OCI-LY3 (cell line): ENCODE measurements at regions not wholly inside any gene's neighbourhood (a gene's known extent, or its start where the extent isn't known, plus 50 kb on each side); places are given as distances from the start of the nearest gene placed in this dataset.

Experiments used
- H2AFZ ChIP-seq: fragments of 200-600, 300-600 bp; shearing (Covaris generic); 2 replicates; pipeline ENCODE4 v1.6.0; 2014; ENCODE audit warnings: antibody characterized with exemption, low read depth, low read length
- H3K27ac ChIP-seq: fragments of 200-600, 300-600 bp; sonication (generic); 2 replicates; pipeline ENCODE4 v1.5.1; 2014; ENCODE audit warnings: mild to moderate bottlenecking, low read length, moderate library complexity, mixed read lengths
- H3K27me3 ChIP-seq: fragments of 200-600, 300-600 bp; sonication (generic); 2 replicates; pipeline ENCODE4 v1.6.1; 2014; ENCODE audit warnings: low read depth, low read length, mixed read lengths
- H3K36me3 ChIP-seq: fragments of 200-600, 300-600 bp; sonication (generic); replicated peaks from 2 replicates; pipeline ENCODE3; 2014; ENCODE audit warnings: low read depth, low read length, mixed read lengths
- H3K4me1 ChIP-seq: fragments of 300-600, 200-600 bp; sonication (generic); 2 replicates; pipeline ENCODE4 v1.6.1; 2014; ENCODE audit warnings: low read length, mixed read lengths
- H3K4me2 ChIP-seq: fragments of 200-600, 300-600 bp; sonication (generic); 2 replicates; pipeline ENCODE4 v1.6.1; 2014; ENCODE audit warnings: low read length, mixed read lengths
- H3K4me3 ChIP-seq: fragments of 300-600, 200-600 bp; sonication (generic); 2 replicates; pipeline ENCODE4 v1.5.1; 2014; ENCODE audit warnings: antibody characterized with exemption, mild to moderate bottlenecking, low read length, moderate library complexity
- H3K79me2 ChIP-seq: fragments of 300-600, 200-600 bp; shearing (Covaris generic); 2 replicates; pipeline ENCODE4 v1.6.1; 2014; ENCODE audit warnings: mild to moderate bottlenecking, low read length, mixed read lengths
- H3K9ac ChIP-seq: fragments of 300-600, 200-600 bp; shearing (Covaris generic); 2 replicates; pipeline ENCODE4 v1.6.0; 2014; ENCODE audit warnings: mild to moderate bottlenecking, low read length, moderate library complexity
- H3K9me3 ChIP-seq: fragments of 200-600, 300-600 bp; shearing (Covaris generic); 2 replicates; pipeline ENCODE4 v1.6.1; 2014; ENCODE audit warnings: low read length, mixed read lengths; ENCODE audit not compliant: insufficient read depth
- H4K20me1 ChIP-seq: fragments of 200-600, 300-600 bp; sonication (generic); 2 replicates; pipeline ENCODE4 v1.6.1; 2016; ENCODE audit warnings: low read length, mixed read lengths; ENCODE audit not compliant: insufficient read depth
- EZH2phosphoT487 ChIP-seq: fragments of 200-600 bp; shearing (Covaris generic); IDR thresholded peaks from 2 replicates; pipeline ENCODE4 v1.6.1; 2018; ENCODE audit warnings: antibody characterized with exemption, mixed run types, low read depth
- TF ChIP-seq, protein P1 (sequence below): fragments of 200-600, 300-600 bp; sonication (generic); IDR thresholded peaks from 2 replicates; pipeline ENCODE4 v1.5.1; 2014; ENCODE audit warnings: antibody characterized with exemption, low read length, low read depth

GRCh38 chr2:240303896-240304745, 131.3 kb upstream of the GPC1 start:
- no peak overlapping the region for H3K9ac ChIP-seq
- no peak overlapping the region for H3K4me2 ChIP-seq
- H3K9me3 ChIP-seq, result no peaks in the 10 kb centered on the region
- H3K27ac ChIP-seq, result no peak overlapping the region
- no peaks in the 10 kb centered on the region for H3K79me2 ChIP-seq
- H3K4me3 ChIP-seq, result no peak overlapping the region
- H4K20me1 ChIP-seq, result no peaks in the 10 kb centered on the region
- no peak overlapping the region for H2AFZ ChIP-seq
- H3K36me3 ChIP-seq, result no peaks in the 10 kb centered on the region
- TF ChIP-seq, protein P1, sequence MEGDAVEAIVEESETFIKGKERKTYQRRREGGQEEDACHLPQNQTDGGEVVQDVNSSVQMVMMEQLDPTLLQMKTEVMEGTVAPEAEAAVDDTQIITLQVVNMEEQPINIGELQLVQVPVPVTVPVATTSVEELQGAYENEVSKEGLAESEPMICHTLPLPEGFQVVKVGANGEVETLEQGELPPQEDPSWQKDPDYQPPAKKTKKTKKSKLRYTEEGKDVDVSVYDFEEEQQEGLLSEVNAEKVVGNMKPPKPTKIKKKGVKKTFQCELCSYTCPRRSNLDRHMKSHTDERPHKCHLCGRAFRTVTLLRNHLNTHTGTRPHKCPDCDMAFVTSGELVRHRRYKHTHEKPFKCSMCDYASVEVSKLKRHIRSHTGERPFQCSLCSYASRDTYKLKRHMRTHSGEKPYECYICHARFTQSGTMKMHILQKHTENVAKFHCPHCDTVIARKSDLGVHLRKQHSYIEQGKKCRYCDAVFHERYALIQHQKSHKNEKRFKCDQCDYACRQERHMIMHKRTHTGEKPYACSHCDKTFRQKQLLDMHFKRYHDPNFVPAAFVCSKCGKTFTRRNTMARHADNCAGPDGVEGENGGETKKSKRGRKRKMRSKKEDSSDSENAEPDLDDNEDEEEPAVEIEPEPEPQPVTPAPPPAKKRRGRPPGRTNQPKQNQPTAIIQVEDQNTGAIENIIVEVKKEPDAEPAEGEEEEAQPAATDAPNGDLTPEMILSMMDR, result no peak
- TF ChIP-seq EZH2phosphoT487, result no peak
- H3K4me1 ChIP-seq, result no peaks in the 10 kb centered on the region
- H3K27me3 ChIP-seq, result no peaks in the 10 kb centered on the region

DNA sequence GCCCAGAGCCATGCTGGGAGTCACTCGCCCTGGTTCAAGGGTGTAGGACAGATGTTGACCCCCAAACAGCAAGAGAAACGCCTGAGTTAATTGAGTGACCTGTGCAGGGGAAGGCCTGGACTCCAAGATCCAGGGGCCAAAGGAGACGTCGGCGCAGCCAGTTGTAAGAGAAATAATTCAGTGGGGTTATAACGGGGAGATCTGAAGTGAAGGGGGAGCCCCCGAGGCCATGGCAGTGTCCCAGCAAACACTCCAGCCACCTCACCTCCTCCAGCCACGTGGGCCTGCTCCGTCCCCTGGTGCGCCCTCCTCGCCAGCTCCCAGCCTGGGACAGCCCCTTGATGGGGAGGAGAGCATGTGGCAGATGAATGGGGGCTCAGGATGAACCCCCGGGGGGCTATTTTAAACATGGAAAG, 130.7 kb upstream of the GPC1 start:
- Histone ChIP-seq H3K4me2 (no peak overlapping the region), H3K79me2 (no peaks in the 10 kb centered on the region), H3K36me3 (no peaks in the 10 kb centered on the region), H3K4me3 (no peak overlapping the region), H3K27me3 (no peaks in the 10 kb centered on the region), H3K9me3 (no peaks in the 10 kb centered on the region), H2AFZ (no peak overlapping the region), H4K20me1 (no peaks in the 10 kb centered on the region), H3K27ac (no peak overlapping the region), H3K9ac (no peak overlapping the region), H3K4me1 (no peaks in the 10 kb centered on the region)
- TF ChIP-seq EZH2phosphoT487, result no peak
- TF ChIP-seq, protein P1, result no peak

- H3K4me1 ChIP-seq, result no peaks in the 10 kb centered on the region
- H3K4me2 ChIP-seq, result no peak overlapping the region
- no peak for TF ChIP-seq EZH2phosphoT487
These were observed 130.0 kb upstream of the GPC1 start for GRCh38 chr2:240305369-240305962.

DNA sequence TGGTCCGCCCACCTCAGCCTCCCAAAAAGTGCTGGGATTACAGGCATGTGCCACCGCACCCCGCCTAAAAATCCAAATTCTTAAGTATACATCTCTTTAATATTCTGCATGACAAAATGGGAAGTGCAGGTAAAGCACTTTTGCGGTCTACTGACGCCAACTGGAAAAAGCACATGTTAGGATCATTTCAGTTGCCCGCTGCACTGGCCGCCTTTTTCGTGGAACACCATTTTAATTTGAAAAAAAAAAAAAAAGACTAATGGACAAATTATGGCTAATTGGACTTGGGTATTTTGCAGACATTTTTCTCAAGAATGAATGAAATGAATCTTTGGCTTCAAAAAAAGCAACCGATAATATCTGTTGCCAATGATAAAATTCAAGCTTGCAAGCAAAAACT, 129.3 kb upstream of the GPC1 start:
- no peak overlapping the region for H3K9ac ChIP-seq
- no peaks in the 10 kb centered on the region for H3K9me3 ChIP-seq
- no peaks in the 10 kb centered on the region for H4K20me1 ChIP-seq
- TF ChIP-seq EZH2phosphoT487, result no peak
- TF ChIP-seq, protein P1, result no peak
- no peaks in the 10 kb centered on the region for H3K36me3 ChIP-seq
- H3K4me3 ChIP-seq, result no peak overlapping the region
- no peak overlapping the region for H3K27ac ChIP-seq
- H2AFZ ChIP-seq, result no peak overlapping the region
- H3K27me3 ChIP-seq, result no peaks in the 10 kb centered on the region
- no peaks in the 10 kb centered on the region for H3K79me2 ChIP-seq
- no peak overlapping the region for H3K4me2 ChIP-seq
- no peaks in the 10 kb centered on the region for H3K4me1 ChIP-seq

More at GRCh38 chr2:240305369-240305962, 130.0 kb upstream of the GPC1 start:
- H3K9ac ChIP-seq, result no peak overlapping the region
- H3K4me3 ChIP-seq, result no peak overlapping the region
- H3K36me3 ChIP-seq, result no peaks in the 10 kb centered on the region
- no peak overlapping the region for H3K27ac ChIP-seq
- H3K79me2 ChIP-seq, result no peaks in the 10 kb centered on the region
- H3K9me3 ChIP-seq, result no peaks in the 10 kb centered on the region
- H3K27me3 ChIP-seq, result no peaks in the 10 kb centered on the region
- no peak overlapping the region for H2AFZ ChIP-seq
- H4K20me1 ChIP-seq, result no peaks in the 10 kb centered on the region
